ENCODE measurements at regions not wholly inside any gene's neighbourhood (a gene's known extent, or its start where the extent isn't known, plus 50 kb on each side); places are given as distances from the start of the nearest gene placed in this dataset.

- TF ChIP-seq RAD21 (IDR thresholded peaks at IDR 0.05; ENCODE audit: low read depth) = no peak
- TF ChIP-seq EP300 (IDR thresholded peaks at IDR 0.05; ENCODE audit: borderline replicate concordance) = no peak
Measured at GRCh38 chr6:6453186-6453585, 132.7 kb upstream of the F13A1 start.
